Activated CD4-positive, alpha-beta T cell treated with anti-CD3 and anti-CD28 coated beads, Interleukin-2, amount 50 U/mL, for 1 hour (primary cell): ENCODE measurements at regions not wholly inside any gene's neighbourhood (a gene's known extent, or its start where the extent isn't known, plus 50 kb on each side); places are given as distances from the start of the nearest gene placed in this dataset.

Source experiments
- DNase-seq: peaks from one replicate; pipeline ENCODE4 v3.0.0-alpha.2; 2020

GRCh38 chr1:232114985-232115384 lies 488.4 kb downstream of the DISC1 start:
- DNase-seq, result no peak

GRCh38 chr1:232112076-232112475 lies 485.5 kb downstream of the DISC1 start:
- no peak for DNase-seq

GRCh38 chr1:232111611-232112010 lies 485.0 kb downstream of the DISC1 start:
- DNase-seq, result no peak

GRCh38 chr1:232110281-232111090 lies 483.9 kb downstream of the DISC1 start:
- no peak for DNase-seq

- DNase-seq, result no peak
Observed at GRCh38 chr1:232109391-232109790, 482.8 kb downstream of the DISC1 start.

GRCh38 chr1:232108598-232108997 lies 482.0 kb downstream of the DISC1 start:
- DNase-seq, result no peak

GRCh38 chr1:232106415-232106814 lies 479.8 kb downstream of the DISC1 start:
- DNase-seq, result no peak

GRCh38 chr1:232105561-232105960 lies 479.0 kb downstream of the DISC1 start:
- no peak for DNase-seq

- no peak for DNase-seq
Observed at GRCh38 chr1:232101231-232101630, 474.6 kb downstream of the DISC1 start.

GRCh38 chr1:232096751-232097150 lies 470.2 kb downstream of the DISC1 start:
- no peak for DNase-seq
